C4-2B (cell line): ENCODE measurements at regions not wholly inside any gene's neighbourhood (a gene's known extent, or its start where the extent isn't known, plus 50 kb on each side); places are given as distances from the start of the nearest gene placed in this dataset.

Experiments used
- H3K27ac ChIP-seq: fragments of 450-650 bp; 2 replicates; pipeline ENCODE4 v1.5.1; 2017
- ZFX ChIP-seq: fragments of 450-650 bp; IDR thresholded peaks from 2 replicates; pipeline ENCODE4 v1.6.1; 2017
- TF ChIP-seq, protein P1 (sequence below): fragments of 450-650 bp; conservative IDR thresholded peaks from 2 replicates; pipeline ENCODE4 v1.5.1; 2017; ENCODE audit warnings: mild to moderate bottlenecking

DNA sequence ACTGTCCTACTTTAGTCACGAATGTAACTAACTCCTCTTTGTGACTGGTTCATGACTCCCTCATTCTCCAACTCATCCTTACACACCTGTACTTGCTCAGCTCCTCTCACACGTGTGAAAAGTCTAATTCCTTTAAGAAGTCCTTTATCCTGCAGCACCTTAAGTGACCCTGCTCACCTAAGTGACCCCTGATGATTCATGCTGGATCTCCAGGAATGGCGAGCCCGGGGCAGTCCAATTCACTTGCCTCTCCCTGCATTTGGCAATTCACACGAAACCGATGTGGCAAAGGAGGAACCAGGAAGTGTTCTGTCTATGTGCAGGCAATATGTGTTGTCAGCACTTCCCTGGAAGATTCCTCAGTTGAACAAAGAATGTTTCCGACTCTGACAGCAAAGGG, 189.8 kb upstream of the NABP1 start:
- H3K27ac ChIP-seq: peak overlapping the region; percentile 27; the same call in 1 of the 2 replicates
- TF ChIP-seq, protein P1, sequence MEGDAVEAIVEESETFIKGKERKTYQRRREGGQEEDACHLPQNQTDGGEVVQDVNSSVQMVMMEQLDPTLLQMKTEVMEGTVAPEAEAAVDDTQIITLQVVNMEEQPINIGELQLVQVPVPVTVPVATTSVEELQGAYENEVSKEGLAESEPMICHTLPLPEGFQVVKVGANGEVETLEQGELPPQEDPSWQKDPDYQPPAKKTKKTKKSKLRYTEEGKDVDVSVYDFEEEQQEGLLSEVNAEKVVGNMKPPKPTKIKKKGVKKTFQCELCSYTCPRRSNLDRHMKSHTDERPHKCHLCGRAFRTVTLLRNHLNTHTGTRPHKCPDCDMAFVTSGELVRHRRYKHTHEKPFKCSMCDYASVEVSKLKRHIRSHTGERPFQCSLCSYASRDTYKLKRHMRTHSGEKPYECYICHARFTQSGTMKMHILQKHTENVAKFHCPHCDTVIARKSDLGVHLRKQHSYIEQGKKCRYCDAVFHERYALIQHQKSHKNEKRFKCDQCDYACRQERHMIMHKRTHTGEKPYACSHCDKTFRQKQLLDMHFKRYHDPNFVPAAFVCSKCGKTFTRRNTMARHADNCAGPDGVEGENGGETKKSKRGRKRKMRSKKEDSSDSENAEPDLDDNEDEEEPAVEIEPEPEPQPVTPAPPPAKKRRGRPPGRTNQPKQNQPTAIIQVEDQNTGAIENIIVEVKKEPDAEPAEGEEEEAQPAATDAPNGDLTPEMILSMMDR: no peak
- TF ChIP-seq ZFX: no peak

DNA sequence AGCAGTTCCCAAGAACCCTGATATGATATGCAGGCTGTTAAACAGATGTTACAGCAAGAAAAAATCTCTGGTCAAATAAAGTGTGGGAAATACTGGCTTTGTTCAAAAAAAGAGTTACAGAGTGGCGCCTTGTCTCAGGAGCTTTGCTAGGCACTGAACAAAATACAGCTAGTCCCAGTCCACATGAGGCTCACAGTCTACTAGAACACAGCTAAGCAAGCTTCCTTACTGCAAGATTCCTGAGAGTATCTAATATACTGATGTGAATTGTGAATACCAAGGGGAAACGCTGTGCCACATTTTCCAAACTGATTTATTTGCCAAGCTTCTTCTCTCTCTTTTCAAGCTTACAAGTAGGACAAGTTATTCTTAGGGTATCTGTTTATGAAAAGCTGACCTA, 188.8 kb upstream of the NABP1 start:
- H3K27ac ChIP-seq: no peak overlapping the region
- TF ChIP-seq ZFX: no peak
- TF ChIP-seq, protein P1: no peak

DNA sequence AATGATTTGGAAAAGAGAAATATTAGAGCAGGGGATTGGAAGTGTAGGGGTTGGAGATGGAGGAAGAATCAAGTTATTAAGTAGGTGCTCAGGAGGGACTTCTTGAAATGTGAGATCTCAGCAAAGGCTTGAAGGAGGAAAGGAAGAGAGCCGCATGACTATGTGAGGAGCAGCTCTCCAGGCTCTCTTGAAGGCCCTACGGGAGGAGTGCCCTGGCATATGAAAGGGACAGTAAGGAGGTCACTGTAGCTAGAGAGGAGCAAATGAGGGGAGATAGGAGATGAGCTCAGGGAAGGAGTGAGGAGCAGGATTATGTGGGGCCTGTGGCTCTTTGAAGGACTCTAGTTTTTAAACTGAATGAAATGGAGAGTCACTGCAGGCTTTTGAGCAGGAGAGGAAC, 181.1 kb upstream of the NABP1 start:
- H3K27ac ChIP-seq: no peak overlapping the region
- TF ChIP-seq, protein P1: no peak
- no peak for TF ChIP-seq ZFX

DNA sequence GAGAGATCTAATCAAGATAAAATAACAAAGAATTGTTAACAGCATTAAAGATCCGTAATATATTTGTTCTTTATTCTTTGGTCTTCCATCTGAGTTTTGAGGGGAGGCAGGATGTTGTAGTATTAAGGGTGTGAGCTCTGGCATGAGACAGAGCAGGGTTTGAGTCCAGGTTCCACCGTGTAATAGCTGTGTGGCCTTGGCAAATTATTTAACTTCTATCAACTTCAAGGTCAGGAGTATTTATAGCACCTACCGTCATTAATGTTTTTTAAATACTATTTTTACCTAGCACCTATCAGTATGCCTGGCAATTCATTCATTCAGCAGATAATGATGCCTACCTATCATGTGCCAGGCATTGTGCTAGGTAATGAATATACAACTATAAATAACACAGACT, 180.1 kb upstream of the NABP1 start:
- no peak for TF ChIP-seq ZFX
- TF ChIP-seq, protein P1: no peak
- H3K27ac ChIP-seq: no peak overlapping the region

DNA sequence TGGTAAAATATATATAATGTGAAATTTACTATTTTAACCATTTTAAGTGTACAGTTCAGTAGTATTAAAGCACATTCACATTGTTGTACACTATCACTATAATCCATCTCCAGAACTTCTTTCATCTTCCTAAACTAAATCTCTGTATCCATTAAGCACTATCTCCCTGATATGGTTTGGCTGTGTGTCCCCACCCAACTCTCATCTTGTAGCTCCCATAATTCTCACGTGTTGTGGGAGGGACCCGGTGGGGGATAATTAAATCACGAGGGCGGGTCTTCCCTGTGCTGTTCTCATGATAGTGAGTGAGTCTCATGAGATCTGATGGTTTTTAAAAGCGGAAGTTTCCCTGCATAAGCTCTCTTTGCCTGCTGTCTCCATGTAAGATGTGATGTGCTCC, 178.9 kb upstream of the NABP1 start:
- no peak overlapping the region for H3K27ac ChIP-seq
- TF ChIP-seq, protein P1: no peak
- TF ChIP-seq ZFX: no peak

DNA sequence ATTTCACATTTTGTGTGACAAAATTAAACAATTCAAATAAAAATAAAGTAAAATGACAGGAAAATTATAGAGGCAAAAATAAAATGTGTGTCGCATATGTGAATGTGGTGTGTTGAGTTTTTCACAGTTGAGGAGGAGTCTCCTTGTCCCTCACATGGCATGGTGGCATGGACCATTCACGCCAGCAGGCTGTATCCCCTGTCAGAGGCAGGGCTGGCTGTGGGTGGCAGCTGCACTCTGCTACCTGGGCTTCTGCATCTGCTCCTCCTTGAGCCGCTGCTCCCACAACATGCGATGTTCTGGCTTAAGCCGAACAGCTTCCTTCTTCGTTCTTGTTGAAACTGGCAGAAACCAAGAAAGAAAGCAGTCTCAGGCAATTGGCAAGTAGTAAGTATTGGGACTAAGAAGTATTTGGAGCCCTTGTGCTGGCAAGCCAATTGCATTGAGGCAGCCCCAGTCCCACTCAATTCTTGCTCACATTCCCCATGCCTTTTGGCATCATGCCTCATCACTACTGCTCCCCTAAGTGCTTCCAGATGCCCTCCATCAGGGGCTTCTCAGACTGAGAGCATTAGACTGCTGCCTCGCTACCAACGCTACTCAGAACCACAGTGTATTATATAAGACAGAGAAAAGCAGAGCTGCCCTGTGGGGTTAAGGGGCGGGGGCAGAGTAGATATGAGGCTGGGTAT, 177.9 kb upstream of the NABP1 start:
- H3K27ac ChIP-seq: no peak overlapping the region
- TF ChIP-seq, protein P1: no peak

DNA sequence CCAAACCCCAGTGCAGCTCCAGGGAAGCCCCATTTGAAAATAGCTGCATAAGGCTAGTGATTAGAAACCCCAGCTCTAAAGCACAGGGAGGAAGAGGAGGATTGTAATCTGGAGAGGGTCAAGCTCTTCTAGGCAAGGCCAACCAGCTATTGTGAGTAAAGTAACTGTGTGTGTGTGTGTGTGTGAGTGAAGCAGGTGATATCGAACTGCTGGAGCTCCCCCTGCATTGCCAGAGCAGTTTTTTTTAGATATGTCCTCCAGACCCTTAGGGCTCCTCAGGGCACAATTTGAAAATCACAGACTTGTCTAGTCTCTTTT, 177.4 kb upstream of the NABP1 start:
- H3K27ac ChIP-seq: no peak overlapping the region
- TF ChIP-seq, protein P1: no peak
- no peak for TF ChIP-seq ZFX
